ENCODE measurements at regions not wholly inside any gene's neighbourhood (a gene's known extent, or its start where the extent isn't known, plus 50 kb on each side); places are given as distances from the start of the nearest gene placed in this dataset.
"Not testable (repeated sequence)": the region's sequence is repeated elsewhere in the genome, so short reads cannot be mapped to it uniquely, and the experiment has no call there.

- no peak for DNase-seq
- peak overlapping the region; percentile 51 for H3K4me3 Mint-ChIP-seq
- H3K36me3 Mint-ChIP-seq (ENCODE audit: insufficient read depth), result peaks cover 3% of the 10 kb centered on the region
These were observed 63.0 kb upstream of the ENPP6 start for GRCh38 chr4:184280591-184281071.

GRCh38 chr4:184280137-184280536 lies 62.5 kb upstream of the ENPP6 start:
- H3K36me3 Mint-ChIP-seq (ENCODE audit: insufficient read depth), result peaks cover 3% of the 10 kb centered on the region
- DNase-seq, result no peak
- peaks cover 13% of the 10 kb centered on the region for H3K9me3 Mint-ChIP-seq
- ATAC-seq, result no peak
- no peaks in the 10 kb centered on the region for H3K27me3 Mint-ChIP-seq (ENCODE audit: low read depth)
- H3K4me1 Mint-ChIP-seq (ENCODE audit: low read depth), result peaks cover 56% of the 10 kb centered on the region
- H3K4me3 Mint-ChIP-seq, result peak overlapping the region; percentile 6

More at GRCh38 chr4:184280591-184281071, 63.0 kb upstream of the ENPP6 start:
- Mint-ChIP-seq H3K9me3 (peaks cover 13% of the 10 kb centered on the region), H3K4me1 (ENCODE audit: low read depth) (peaks cover 56% of the 10 kb centered on the region), H3K27me3 (ENCODE audit: low read depth) (no peaks in the 10 kb centered on the region)
- ATAC-seq, result peak in 1 of 2 donors; percentile 4

GRCh38 chr4:184279496-184280061 lies 61.9 kb upstream of the ENPP6 start:
- DNase-seq (no peak), ATAC-seq (no peak)
- H3K4me1 Mint-ChIP-seq (ENCODE audit: low read depth), result peaks cover 57% of the 10 kb centered on the region
- peak overlapping the region; percentile 6 for H3K4me3 Mint-ChIP-seq
- peaks cover 13% of the 10 kb centered on the region for H3K9me3 Mint-ChIP-seq
- no peaks in the 10 kb centered on the region for H3K27me3 Mint-ChIP-seq (ENCODE audit: low read depth)
- H3K36me3 Mint-ChIP-seq (ENCODE audit: insufficient read depth), result peaks cover 3% of the 10 kb centered on the region

GRCh38 chr4:184277769-184278168 lies 60.1 kb upstream of the ENPP6 start:
- Mint-ChIP-seq H3K9me3 (peaks cover 13% of the 10 kb centered on the region), H3K4me1 (ENCODE audit: low read depth) (peaks cover 50% of the 10 kb centered on the region)
- ATAC-seq; H3K4me3 Mint-ChIP-seq; H3K36me3 Mint-ChIP-seq (ENCODE audit: insufficient read depth); H3K27me3 Mint-ChIP-seq (ENCODE audit: low read depth); DNase-seq: not testable (repeated sequence)

GRCh38 chr4:184277010-184277409 lies 59.3 kb upstream of the ENPP6 start:
- ATAC-seq; H3K27me3 Mint-ChIP-seq (ENCODE audit: low read depth); DNase-seq; H3K4me3 Mint-ChIP-seq; H3K36me3 Mint-ChIP-seq (ENCODE audit: insufficient read depth): not testable (repeated sequence)
- Mint-ChIP-seq H3K9me3 (peaks cover 13% of the 10 kb centered on the region), H3K4me1 (ENCODE audit: low read depth) (peaks cover 42% of the 10 kb centered on the region)

GRCh38 chr4:184276346-184276745 lies 58.7 kb upstream of the ENPP6 start:
- peaks cover 36% of the 10 kb centered on the region for H3K4me1 Mint-ChIP-seq (ENCODE audit: low read depth)
- not testable (repeated sequence) for DNase-seq

GRCh38 chr4:184275766-184276165 lies 58.1 kb upstream of the ENPP6 start:
- H3K27me3 Mint-ChIP-seq (ENCODE audit: low read depth), result no peaks in the 10 kb centered on the region
- no peak overlapping the region for H3K4me3 Mint-ChIP-seq
- DNase-seq, result no peak
- H3K4me1 Mint-ChIP-seq (ENCODE audit: low read depth), result peaks cover 30% of the 10 kb centered on the region
- H3K9me3 Mint-ChIP-seq, result peaks cover 13% of the 10 kb centered on the region
- ATAC-seq, result no peak
- peaks cover 3% of the 10 kb centered on the region for H3K36me3 Mint-ChIP-seq (ENCODE audit: insufficient read depth)

More at GRCh38 chr4:184276346-184276745, 58.7 kb upstream of the ENPP6 start:
- not testable (repeated sequence) for ATAC-seq; H3K4me3 Mint-ChIP-seq; H3K27me3 Mint-ChIP-seq (ENCODE audit: low read depth); H3K36me3 Mint-ChIP-seq (ENCODE audit: insufficient read depth)
- peaks cover 13% of the 10 kb centered on the region for H3K9me3 Mint-ChIP-seq

- Mint-ChIP-seq H3K9me3 (peaks cover 13% of the 10 kb centered on the region), H3K27me3 (ENCODE audit: low read depth) (no peaks in the 10 kb centered on the region), H3K36me3 (ENCODE audit: insufficient read depth) (peaks cover 3% of the 10 kb centered on the region), H3K4me3 (no peak overlapping the region), H3K4me1 (ENCODE audit: low read depth) (peaks cover 28% of the 10 kb centered on the region)
- no peak for ATAC-seq
- DNase-seq, result no peak
These were observed 56.7 kb upstream of the ENPP6 start for GRCh38 chr4:184274286-184274951.

GRCh38 chr4:184273166-184274147 lies 55.8 kb upstream of the ENPP6 start:
- H3K36me3 Mint-ChIP-seq (ENCODE audit: insufficient read depth), result peaks cover 3% of the 10 kb centered on the region

GRCh38 chr4:184270808-184271413 lies 53.2 kb upstream of the ENPP6 start:
- H3K27me3 Mint-ChIP-seq (ENCODE audit: low read depth), result no peaks in the 10 kb centered on the region
- H3K9me3 Mint-ChIP-seq, result no peaks in the 10 kb centered on the region
- H3K4me3 Mint-ChIP-seq, result no peak overlapping the region
- DNase-seq (no peak), ATAC-seq (no peak)
- H3K36me3 Mint-ChIP-seq (ENCODE audit: insufficient read depth), result no peaks in the 10 kb centered on the region
- peaks cover 51% of the 10 kb centered on the region for H3K4me1 Mint-ChIP-seq (ENCODE audit: low read depth)

More at GRCh38 chr4:184273166-184274147, 55.8 kb upstream of the ENPP6 start:
- Mint-ChIP-seq H3K27me3 (ENCODE audit: low read depth) (no peaks in the 10 kb centered on the region), H3K4me3 (no peak overlapping the region), H3K4me1 (ENCODE audit: low read depth) (peaks cover 35% of the 10 kb centered on the region), H3K9me3 (peaks cover 13% of the 10 kb centered on the region)
- ATAC-seq (peak; percentile 70 to 78), DNase-seq (no peak)

- no peaks in the 10 kb centered on the region for H3K9me3 Mint-ChIP-seq
- no peaks in the 10 kb centered on the region for H3K27me3 Mint-ChIP-seq (ENCODE audit: low read depth)
- peaks cover 57% of the 10 kb centered on the region for H3K4me1 Mint-ChIP-seq (ENCODE audit: low read depth)
- ATAC-seq (no peak), DNase-seq (no peak)
- H3K36me3 Mint-ChIP-seq (ENCODE audit: insufficient read depth), result no peaks in the 10 kb centered on the region
- no peak overlapping the region for H3K4me3 Mint-ChIP-seq
These were observed 52.3 kb upstream of the ENPP6 start for GRCh38 chr4:184269879-184270430.

- no peak for DNase-seq
- Mint-ChIP-seq H3K9me3 (no peaks in the 10 kb centered on the region), H3K27me3 (ENCODE audit: low read depth) (no peaks in the 10 kb centered on the region), H3K4me3 (peak overlapping the region; percentile 84), H3K36me3 (ENCODE audit: insufficient read depth) (no peaks in the 10 kb centered on the region), H3K4me1 (ENCODE audit: low read depth) (peaks cover 61% of the 10 kb centered on the region)
- ATAC-seq, result no peak
These were observed 51.0 kb upstream of the ENPP6 start for GRCh38 chr4:184268584-184269160.
